ENCODE measurements at regions not wholly inside any gene's neighbourhood (a gene's known extent, or its start where the extent isn't known, plus 50 kb on each side); places are given as distances from the start of the nearest gene placed in this dataset.

GRCh38 chr6:3510617-3511016 lies 53.8 kb upstream of the SLC22A23 start:
- Histone ChIP-seq H3K27me3 (no peaks in the 10 kb centered on the region), H3K36me3 (no peaks in the 10 kb centered on the region), H3K27ac (no peak overlapping the region), H3K9me3 (no peaks in the 10 kb centered on the region), H3K4me1 (no peaks in the 10 kb centered on the region), H3K4me3 (no peak overlapping the region)
- no peak for TF ChIP-seq CTCF (IDR thresholded peaks at IDR 0.05)
- TF ChIP-seq POLR2A (IDR thresholded peaks at IDR 0.05) = no peak
- WGBS (ENCODE audit: insufficient coverage, low coverage, low lambda C conversion rate, missing lambda C conversion rate) = 50% methylated on average over 3 of the region's 8 CpGs
- no peak for ATAC-seq
- intact Hi-C loops (cut with DNase I) = no loop called here
- no peak for DNase-seq

- Histone ChIP-seq H3K4me3 (no peak overlapping the region), H3K27me3 (no peaks in the 10 kb centered on the region), H3K27ac (no peak overlapping the region), H3K36me3 (no peaks in the 10 kb centered on the region), H3K9me3 (no peaks in the 10 kb centered on the region), H3K4me1 (no peaks in the 10 kb centered on the region)
- TF ChIP-seq POLR2A (IDR thresholded peaks at IDR 0.05) (no peak), CTCF (IDR thresholded peaks at IDR 0.05) (no peak)
- ATAC-seq (no peak), DNase-seq (no peak)
- intact Hi-C loops (cut with DNase I) = no loop called here
- WGBS (ENCODE audit: insufficient coverage, low coverage, low lambda C conversion rate, missing lambda C conversion rate) = 55% methylated on average over 1 of the region's 1 CpG
Measured at GRCh38 chr6:3510178-3510577, 53.3 kb upstream of the SLC22A23 start.

- Histone ChIP-seq H3K4me1 (no peaks in the 10 kb centered on the region), H3K27ac (no peak overlapping the region), H3K4me3 (no peak overlapping the region), H3K9me3 (no peaks in the 10 kb centered on the region), H3K36me3 (no peaks in the 10 kb centered on the region), H3K27me3 (no peaks in the 10 kb centered on the region)
- WGBS (ENCODE audit: insufficient coverage, low coverage, low lambda C conversion rate, missing lambda C conversion rate) = 74% methylated on average over 4 of the region's 4 CpGs
- intact Hi-C loops (cut with DNase I) = no loop called here
- TF ChIP-seq POLR2A (IDR thresholded peaks at IDR 0.05) = no peak
- TF ChIP-seq CTCF (IDR thresholded peaks at IDR 0.05) = no peak
- ATAC-seq (no peak), DNase-seq (no peak)
Measured at GRCh38 chr6:3509336-3509735, 52.5 kb upstream of the SLC22A23 start.

- Histone ChIP-seq H3K4me3 (no peak overlapping the region), H3K27me3 (no peaks in the 10 kb centered on the region), H3K36me3 (no peaks in the 10 kb centered on the region), H3K4me1 (no peaks in the 10 kb centered on the region), H3K9me3 (no peaks in the 10 kb centered on the region), H3K27ac (no peak overlapping the region)
- TF ChIP-seq CTCF (IDR thresholded peaks at IDR 0.05) (no peak), POLR2A (IDR thresholded peaks at IDR 0.05) (no peak)
- 78% methylated on average over 4 of the region's 4 CpGs for WGBS (ENCODE audit: insufficient coverage, low coverage, low lambda C conversion rate, missing lambda C conversion rate)
- intact Hi-C loops (cut with DNase I) = no loop called here
- ATAC-seq (no peak), DNase-seq (no peak)
Measured at GRCh38 chr6:3506751-3507383, 50.0 kb upstream of the SLC22A23 start.
